SK-N-SH (cell line): ENCODE measurements at regions not wholly inside any gene's neighbourhood (a gene's known extent, or its start where the extent isn't known, plus 50 kb on each side); places are given as distances from the start of the nearest gene placed in this dataset.

Experiments used
- EZH2phosphoT487 ChIP-seq: fragments of 200-600 bp; sonication (generic); IDR thresholded peaks from 2 replicates; pipeline ENCODE4 v1.6.1; 2017; ENCODE audit warnings: low read depth, mixed run types, mild to moderate bottlenecking, antibody characterized with exemption, moderate library complexity, borderline replicate concordance
- MXI1 ChIP-seq: IDR thresholded peaks from 2 replicates; pipeline ENCODE4 v1.6.1; 2012; ENCODE audit warnings: mild to moderate bottlenecking, low read depth, low read length, improper control_type of control experiment
- POLR2AphosphoS5 ChIP-seq: IDR thresholded peaks from 2 replicates; pipeline ENCODE4 v1.6.1; 2012; ENCODE audit warnings: low read depth, low read length
- RAD21 ChIP-seq: IDR thresholded peaks from 2 replicates; pipeline ENCODE4 v1.6.1; 2012; ENCODE audit warnings: mild to moderate bottlenecking, low read length
- SMC3 ChIP-seq: IDR thresholded peaks from 2 replicates; pipeline ENCODE4 v1.6.1; 2012; ENCODE audit warnings: low read depth, low read length, improper control_type of control experiment
- TAF1 ChIP-seq: IDR thresholded peaks from 2 replicates; pipeline ENCODE4 v1.6.1; 2012; ENCODE audit warnings: low read depth, mild to moderate bottlenecking, low read length, moderate library complexity, borderline replicate concordance
- TF ChIP-seq, protein P1 (sequence below): fragments of 200-600 bp; sonication (generic); IDR thresholded peaks from 2 replicates; pipeline ENCODE4 v1.6.1; 2017; ENCODE audit warnings: antibody characterized with exemption, mild to moderate bottlenecking, moderate library complexity
- TF ChIP-seq, protein P2 (sequence below): fragments of 150-350 bp; IDR thresholded peaks from 2 replicates; pipeline ENCODE4 v1.6.1; 2016; ENCODE audit warnings: mild to moderate bottlenecking, low read depth, low read length
- TF ChIP-seq, protein P3 (sequence below): fragments of 150-350 bp; IDR thresholded peaks from 2 replicates; pipeline ENCODE4 v1.6.1; 2017; ENCODE audit warnings: antibody characterized with exemption, low read length, low read depth, borderline replicate concordance

DNA sequence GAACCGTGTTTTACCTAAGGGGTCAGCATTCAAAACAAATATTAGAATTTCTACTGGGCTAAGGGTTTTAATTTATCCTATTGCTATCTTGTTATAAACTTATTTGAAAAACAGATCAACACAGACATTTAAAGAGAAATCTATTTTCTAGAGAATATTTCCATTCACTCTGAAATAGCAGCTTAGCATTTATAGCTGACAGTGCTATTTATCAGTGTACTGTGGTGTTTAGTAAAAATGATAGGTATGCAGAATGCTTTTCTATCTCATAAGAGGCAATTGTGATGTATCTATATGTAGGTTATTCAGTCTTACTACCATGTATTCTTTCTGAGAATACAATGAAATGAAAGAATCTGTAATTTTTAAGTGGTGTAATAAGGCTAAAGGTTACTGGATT is 1077.4 kb downstream of the REEP3 start:
- TF ChIP-seq, protein P1, sequence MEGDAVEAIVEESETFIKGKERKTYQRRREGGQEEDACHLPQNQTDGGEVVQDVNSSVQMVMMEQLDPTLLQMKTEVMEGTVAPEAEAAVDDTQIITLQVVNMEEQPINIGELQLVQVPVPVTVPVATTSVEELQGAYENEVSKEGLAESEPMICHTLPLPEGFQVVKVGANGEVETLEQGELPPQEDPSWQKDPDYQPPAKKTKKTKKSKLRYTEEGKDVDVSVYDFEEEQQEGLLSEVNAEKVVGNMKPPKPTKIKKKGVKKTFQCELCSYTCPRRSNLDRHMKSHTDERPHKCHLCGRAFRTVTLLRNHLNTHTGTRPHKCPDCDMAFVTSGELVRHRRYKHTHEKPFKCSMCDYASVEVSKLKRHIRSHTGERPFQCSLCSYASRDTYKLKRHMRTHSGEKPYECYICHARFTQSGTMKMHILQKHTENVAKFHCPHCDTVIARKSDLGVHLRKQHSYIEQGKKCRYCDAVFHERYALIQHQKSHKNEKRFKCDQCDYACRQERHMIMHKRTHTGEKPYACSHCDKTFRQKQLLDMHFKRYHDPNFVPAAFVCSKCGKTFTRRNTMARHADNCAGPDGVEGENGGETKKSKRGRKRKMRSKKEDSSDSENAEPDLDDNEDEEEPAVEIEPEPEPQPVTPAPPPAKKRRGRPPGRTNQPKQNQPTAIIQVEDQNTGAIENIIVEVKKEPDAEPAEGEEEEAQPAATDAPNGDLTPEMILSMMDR = no peak
- TF ChIP-seq RAD21 (no peak), EZH2phosphoT487 (no peak), SMC3 (no peak), POLR2AphosphoS5 (no peak), TAF1 (no peak), MXI1 (no peak)
- TF ChIP-seq, protein P2, sequence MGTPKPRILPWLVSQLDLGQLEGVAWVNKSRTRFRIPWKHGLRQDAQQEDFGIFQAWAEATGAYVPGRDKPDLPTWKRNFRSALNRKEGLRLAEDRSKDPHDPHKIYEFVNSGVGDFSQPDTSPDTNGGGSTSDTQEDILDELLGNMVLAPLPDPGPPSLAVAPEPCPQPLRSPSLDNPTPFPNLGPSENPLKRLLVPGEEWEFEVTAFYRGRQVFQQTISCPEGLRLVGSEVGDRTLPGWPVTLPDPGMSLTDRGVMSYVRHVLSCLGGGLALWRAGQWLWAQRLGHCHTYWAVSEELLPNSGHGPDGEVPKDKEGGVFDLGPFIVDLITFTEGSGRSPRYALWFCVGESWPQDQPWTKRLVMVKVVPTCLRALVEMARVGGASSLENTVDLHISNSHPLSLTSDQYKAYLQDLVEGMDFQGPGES = no peak
- TF ChIP-seq, protein P3, sequence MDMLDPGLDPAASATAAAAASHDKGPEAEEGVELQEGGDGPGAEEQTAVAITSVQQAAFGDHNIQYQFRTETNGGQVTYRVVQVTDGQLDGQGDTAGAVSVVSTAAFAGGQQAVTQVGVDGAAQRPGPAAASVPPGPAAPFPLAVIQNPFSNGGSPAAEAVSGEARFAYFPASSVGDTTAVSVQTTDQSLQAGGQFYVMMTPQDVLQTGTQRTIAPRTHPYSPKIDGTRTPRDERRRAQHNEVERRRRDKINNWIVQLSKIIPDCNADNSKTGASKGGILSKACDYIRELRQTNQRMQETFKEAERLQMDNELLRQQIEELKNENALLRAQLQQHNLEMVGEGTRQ = no peak
